HepG2 (cell line): ENCODE measurements at regions not wholly inside any gene's neighbourhood (a gene's known extent, or its start where the extent isn't known, plus 50 kb on each side); places are given as distances from the start of the nearest gene placed in this dataset.

Experiments used
- ATAC-seq: fragments of 200-7000 bp; cut with Tn5 transposase; 3 replicates; pipeline ENCODE4 v1.9.1; 2020; ENCODE audit warnings: mild to moderate bottlenecking, moderate library complexity
- BruUV-seq: library from RNA; stranded (reverse); fragments of 400-500 nt; replicated peaks from 2 replicates; lab custom pipeline; 2021; lab: Mats Ljungman, UMichigan
- CTCF ChIA-PET: fragments of 300-600 bp; formaldehyde crosslinking; extraction: SDS; loops from one replicate; lab custom pipeline; 2021; ENCODE audit warnings: low total read pairs, inconsistent platforms, low intra/inter-chr PET ratio; lab: Yijun Ruan, JAX
- POLR2A ChIA-PET: fragments of 350-600 bp; sonication (Branson Sonifier 250); formaldehyde crosslinking; loops from one replicate; lab custom pipeline; 2020; ENCODE audit warnings: antibody characterized with exemption, inconsistent platforms; lab: Yijun Ruan, JAX
- DNase-seq: peaks from one replicate; pipeline ENCODE4 v3.0.0-alpha.2; 2015; ENCODE audit warnings: low spot score
- FAIRE-seq: peaks from 3 replicates; lab custom pipeline; 2011; peaks lifted over from hg19 to GRCh38; lab: Jason Lieb, UNC
- H2AFZ ChIP-seq: one replicate; pipeline ENCODE4 v1.6.1; 2011; ENCODE audit warnings: low read length, inconsistent platforms
- H3K27ac ChIP-seq: fragments of 300-600 bp; 3 replicates; pipeline ENCODE4 v1.8.0; 2011; ENCODE audit warnings: mixed run types, mild to moderate bottlenecking, mixed read lengths, low read length, inconsistent platforms; ENCODE audit not compliant: insufficient read depth; ENCODE audit errors: extremely low read length
- H3K27me3 ChIP-seq, 2 experiments: fragments of 200-600 bp in 1 of 2; 2 replicates in 1 of 2; 3 replicates in 1 of 2; pipeline versions ENCODE4 v1.6.0 to v1.8.0; 2011; ENCODE audit warnings: low read length in 2 of 2, mild to moderate bottlenecking in 2 of 2, moderate library complexity in 2 of 2, inconsistent platforms in 1 of 2; ENCODE audit not compliant: insufficient read depth in 2 of 2, control insufficient read depth in 1 of 2
- H3K36me3 ChIP-seq, 2 experiments: fragments of 200-600 bp in 1 of 2; replicated peaks in 1 of 2; 2 replicates in 1 of 2; 3 replicates in 1 of 2; pipeline versions ENCODE4 v1.5.1 to v1.8.0; 2011; ENCODE audit warnings: low read length in 2 of 2, inconsistent platforms in 1 of 2; ENCODE audit not compliant: insufficient read depth in 2 of 2, control insufficient read depth in 1 of 2
- H3K4me1 ChIP-seq: 2 replicates; pipeline ENCODE4 v1.5.1; 2012; ENCODE audit warnings: low read length, inconsistent platforms; ENCODE audit not compliant: insufficient read depth
- H3K4me2 ChIP-seq: 2 replicates; pipeline ENCODE4 v1.6.0; 2011; ENCODE audit warnings: low read depth, low read length, inconsistent platforms
- H3K4me3 ChIP-seq, 3 experiments: fragments of 200-600 bp in 1 of 3; sonication (generic), shearing (Covaris generic) in 1 of 3; replicated peaks in 1 of 3; 2 replicates each; pipeline ENCODE4 v1.5.1; 2011 to 2016; ENCODE audit warnings: low read length in 3 of 3, inconsistent platforms in 2 of 3, low read depth in 2 of 3, mild to moderate bottlenecking in 2 of 3, control low read depth in 1 of 3, mixed read lengths in 1 of 3; ENCODE audit not compliant: insufficient read depth in 1 of 3
- H3K79me2 ChIP-seq: one replicate; pipeline ENCODE4 v1.6.1; 2011; ENCODE audit warnings: low read length, inconsistent platforms; ENCODE audit not compliant: insufficient read depth
- H3K9ac ChIP-seq: 2 replicates; pipeline ENCODE4 v1.6.0; 2011; ENCODE audit warnings: mild to moderate bottlenecking, low read depth, low read length, inconsistent platforms; ENCODE audit not compliant: insufficient read depth
- H3K9me3 ChIP-seq: 2 replicates; pipeline ENCODE4 v1.5.1; 2012; ENCODE audit warnings: mild to moderate bottlenecking, low read length
- H4K20me1 ChIP-seq: 2 replicates; pipeline ENCODE4 v1.6.0; 2011; ENCODE audit warnings: inconsistent platforms, mild to moderate bottlenecking, low read length, moderate library complexity; ENCODE audit not compliant: insufficient read depth
- FOXM1 ChIP-seq: sonication (generic); formaldehyde crosslinking; IDR thresholded peaks from 2 replicates; pipeline ENCODE4 v1.5.0; 2020; ENCODE audit warnings: missing genetic modification reagents
- PHB2 ChIP-seq: fragments of 450-650 bp; IDR thresholded peaks from 2 replicates; pipeline ENCODE4 v1.6.1; 2018; ENCODE audit not compliant: partially characterized antibody
- RERE ChIP-seq: IDR thresholded peaks from 2 replicates; pipeline ENCODE4 v1.6.1; 2016; ENCODE audit warnings: low read depth, missing genetic modification reagents, missing compliant biosample characterization
- REST ChIP-seq, 2 experiments: IDR thresholded peaks; 2 replicates each; pipeline ENCODE4 v1.6.1; 2011 to 2012; ENCODE audit warnings: low read length in 2 of 2, borderline replicate concordance in 1 of 2, low read depth in 1 of 2, mild to moderate bottlenecking in 1 of 2, moderate library complexity in 1 of 2
- SRSF1 ChIP-seq: fragments of 200-400 bp; formaldehyde crosslinking; optimal IDR thresholded peaks from 2 replicates; pipeline ENCODE3; 2017; ENCODE audit warnings: mild to moderate bottlenecking, low read depth, low read length, moderate library complexity
- ZFP36L2 ChIP-seq: sonication (generic); formaldehyde crosslinking; IDR thresholded peaks from 2 replicates; pipeline ENCODE4 v1.4.0; 2020; ENCODE audit warnings: missing genetic modification reagents
- ZNF879 ChIP-seq: sonication (generic); formaldehyde crosslinking; IDR thresholded peaks from 2 replicates; pipeline ENCODE4 v1.8.1; 2023; ENCODE audit warnings: missing genetic modification reagents
- WGBS: methylation state at CpG from one replicate; pipeline ENCODE4 v1.1.6; 2017; ENCODE audit warnings: low lambda C conversion rate; 5-methylcytosine and 5-hydroxymethylcytosine counted together
- in situ Hi-C: cut with HindIII; loops from 2 replicates; pipeline ENCODE4 v1.10.0; 2017; ENCODE audit warnings: low pct_unique_long_range_greater_than_20kb; ENCODE audit not compliant: extremely low pct_ligation_motif_present
- intact Hi-C: fragments of 100-400 bp; cut with micrococcal nuclease; formaldehyde crosslinking; loops from one replicate; pipeline ENCODE4 v1.10.0; 2022; ENCODE audit not compliant: unreplicated experiment
- TF ChIP-seq, protein P1 (sequence below): sonication (generic); formaldehyde crosslinking; IDR thresholded peaks from 2 replicates; pipeline ENCODE4 v1.5.0; 2020; ENCODE audit warnings: missing genetic modification reagents
- TF ChIP-seq, protein P2 (sequence below): IDR thresholded peaks from 2 replicates; pipeline ENCODE4 v1.6.1; 2016; ENCODE audit warnings: low read depth, borderline replicate concordance

GRCh38 chr14:54191846-54192245 lies 205.0 kb upstream of the CDKN3 start:
- H3K9ac ChIP-seq, result no peak overlapping the region
- WGBS, result 50% methylated on average over 2 of the region's 2 CpGs
- H3K79me2 ChIP-seq, result no peaks in the 10 kb centered on the region
- no peak overlapping the region for H3K4me2 ChIP-seq
- no peak overlapping the region for H3K4me3 ChIP-seq
- no peak for FAIRE-seq
- intact Hi-C loops, result no loop called here
- H3K9me3 ChIP-seq, result no peaks in the 10 kb centered on the region
- ChIA-PET POLR2A (no interaction called here), CTCF (no interaction called here)
- no peaks in the 10 kb centered on the region for H3K27me3 ChIP-seq
- in situ Hi-C loops, result no loop called here
- no peak overlapping the region for H2AFZ ChIP-seq
- H3K36me3 ChIP-seq, result no peaks in the 10 kb centered on the region
- H3K27ac ChIP-seq, result no peak overlapping the region
- H3K4me1 ChIP-seq, result peaks cover 31% of the 10 kb centered on the region
- BruUV-seq, result no TSS peak
- DNase-seq, result no peak
- H4K20me1 ChIP-seq, result no peaks in the 10 kb centered on the region
- TF ChIP-seq FOXM1 (CRISPR knock-in tag) (no peak), REST (IDR thresholded peaks at IDR 0.05; ENCODE audit: borderline replicate concordance in 1 of 2, low read depth in 1 of 2, low read length in 2 of 2) (no peak), RERE (no peak), ZFP36L2 (CRISPR knock-in tag) (no peak), ZNF879 (CRISPR knock-in tag) (no peak), SRSF1 (no peak), PHB2 (no peak)
- TF ChIP-seq, protein P1, sequence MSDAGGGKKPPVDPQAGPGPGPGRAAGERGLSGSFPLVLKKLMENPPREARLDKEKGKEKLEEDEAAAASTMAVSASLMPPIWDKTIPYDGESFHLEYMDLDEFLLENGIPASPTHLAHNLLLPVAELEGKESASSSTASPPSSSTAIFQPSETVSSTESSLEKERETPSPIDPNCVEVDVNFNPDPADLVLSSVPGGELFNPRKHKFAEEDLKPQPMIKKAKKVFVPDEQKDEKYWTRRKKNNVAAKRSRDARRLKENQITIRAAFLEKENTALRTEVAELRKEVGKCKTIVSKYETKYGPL (CRISPR knock-in tag), result no peak
- TF ChIP-seq, protein P2, sequence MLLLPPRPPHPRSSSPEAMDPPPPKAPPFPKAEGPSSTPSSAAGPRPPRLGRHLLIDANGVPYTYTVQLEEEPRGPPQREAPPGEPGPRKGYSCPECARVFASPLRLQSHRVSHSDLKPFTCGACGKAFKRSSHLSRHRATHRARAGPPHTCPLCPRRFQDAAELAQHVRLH (CRISPR knock-in tag), result no peak
- no peak for ATAC-seq
